ENCODE measurements at regions not wholly inside any gene's neighbourhood (a gene's known extent, or its start where the extent isn't known, plus 50 kb on each side); places are given as distances from the start of the nearest gene placed in this dataset.

DNA sequence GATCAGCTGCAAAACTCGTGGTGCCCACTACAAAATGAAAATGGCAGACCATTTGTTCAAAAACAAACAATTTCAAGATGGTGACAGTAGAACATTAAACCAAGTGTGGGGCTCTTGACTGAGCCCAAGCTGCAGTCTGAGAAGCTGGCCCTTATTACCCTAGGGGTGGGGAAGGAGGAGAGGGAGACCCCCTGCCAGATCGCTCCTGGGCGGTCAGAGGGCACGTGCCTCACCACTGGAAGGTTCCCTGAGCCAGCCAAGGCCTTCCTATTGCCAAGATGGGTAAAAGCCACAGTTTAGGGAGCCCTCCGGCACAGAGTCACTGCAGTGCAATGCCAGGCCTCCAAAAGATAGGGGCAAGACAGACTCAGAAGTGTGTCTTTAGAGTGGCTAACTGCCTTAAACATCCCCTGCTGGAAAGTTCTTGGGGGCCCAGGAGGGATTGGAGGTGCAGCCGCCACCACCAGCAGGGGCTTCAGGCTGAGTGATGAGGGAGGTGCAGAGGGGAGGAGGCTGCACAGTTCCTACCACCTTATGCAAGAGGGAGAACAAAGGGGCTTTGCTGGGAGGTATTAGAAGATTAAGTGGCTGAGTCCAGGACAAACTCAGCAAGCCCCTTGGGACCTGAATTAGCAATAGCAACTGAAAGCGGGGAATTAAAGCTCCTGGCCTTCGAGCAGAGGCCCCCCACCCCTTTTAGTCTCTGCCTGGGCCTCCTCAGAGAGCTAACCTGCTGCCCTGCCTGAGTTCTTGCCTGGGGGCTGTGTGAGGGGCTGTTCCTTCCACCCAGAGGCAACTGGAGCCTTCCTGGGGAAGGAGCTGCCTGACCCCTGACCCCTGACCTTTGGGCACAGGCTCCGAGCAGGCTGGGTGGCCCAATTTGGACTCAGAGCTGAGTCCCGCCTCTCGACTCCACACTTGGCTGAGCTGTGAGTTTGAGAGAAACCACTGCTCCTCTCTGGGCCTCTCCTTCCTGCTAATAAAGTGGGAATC, 88.4 kb downstream of the VEGFA start (continued):
- TF ChIP-seq, protein P1, sequence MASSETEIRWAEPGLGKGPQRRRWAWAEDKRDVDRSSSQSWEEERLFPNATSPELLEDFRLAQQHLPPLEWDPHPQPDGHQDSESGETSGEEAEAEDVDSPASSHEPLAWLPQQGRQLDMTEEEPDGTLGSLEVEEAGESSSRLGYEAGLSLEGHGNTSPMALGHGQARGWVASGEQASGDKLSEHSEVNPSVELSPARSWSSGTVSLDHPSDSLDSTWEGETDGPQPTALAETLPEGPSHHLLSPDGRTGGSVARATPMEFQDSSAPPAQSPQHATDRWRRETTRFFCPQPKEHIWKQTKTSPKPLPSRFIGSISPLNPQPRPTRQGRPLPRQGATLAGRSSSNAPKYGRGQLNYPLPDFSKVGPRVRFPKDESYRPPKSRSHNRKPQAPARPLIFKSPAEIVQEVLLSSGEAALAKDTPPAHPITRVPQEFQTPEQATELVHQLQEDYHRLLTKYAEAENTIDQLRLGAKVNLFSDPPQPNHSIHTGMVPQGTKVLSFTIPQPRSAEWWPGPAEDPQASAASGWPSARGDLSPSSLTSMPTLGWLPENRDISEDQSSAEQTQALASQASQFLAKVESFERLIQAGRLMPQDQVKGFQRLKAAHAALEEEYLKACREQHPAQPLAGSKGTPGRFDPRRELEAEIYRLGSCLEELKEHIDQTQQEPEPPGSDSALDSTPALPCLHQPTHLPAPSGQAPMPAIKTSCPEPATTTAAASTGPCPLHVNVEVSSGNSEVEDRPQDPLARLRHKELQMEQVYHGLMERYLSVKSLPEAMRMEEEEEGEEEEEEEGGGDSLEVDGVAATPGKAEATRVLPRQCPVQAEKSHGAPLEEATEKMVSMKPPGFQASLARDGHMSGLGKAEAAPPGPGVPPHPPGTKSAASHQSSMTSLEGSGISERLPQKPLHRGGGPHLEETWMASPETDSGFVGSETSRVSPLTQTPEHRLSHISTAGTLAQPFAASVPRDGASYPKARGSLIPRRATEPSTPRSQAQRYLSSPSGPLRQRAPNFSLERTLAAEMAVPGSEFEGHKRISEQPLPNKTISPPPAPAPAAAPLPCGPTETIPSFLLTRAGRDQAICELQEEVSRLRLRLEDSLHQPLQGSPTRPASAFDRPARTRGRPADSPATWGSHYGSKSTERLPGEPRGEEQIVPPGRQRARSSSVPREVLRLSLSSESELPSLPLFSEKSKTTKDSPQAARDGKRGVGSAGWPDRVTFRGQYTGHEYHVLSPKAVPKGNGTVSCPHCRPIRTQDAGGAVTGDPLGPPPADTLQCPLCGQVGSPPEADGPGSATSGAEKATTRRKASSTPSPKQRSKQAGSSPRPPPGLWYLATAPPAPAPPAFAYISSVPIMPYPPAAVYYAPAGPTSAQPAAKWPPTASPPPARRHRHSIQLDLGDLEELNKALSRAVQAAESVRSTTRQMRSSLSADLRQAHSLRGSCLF (CRISPR knock-in tag; IDR thresholded peaks at IDR 0.05; ENCODE audit: borderline replicate concordance): no peak
- TF ChIP-seq PHF21A (CRISPR knock-in tag; IDR thresholded peaks at IDR 0.05): 0 out of 2 replicates have a peak, but pooled peaks have one; percentile 15
- no peak for TF ChIP-seq SOX13 (IDR thresholded peaks at IDR 0.05)
- 0 out of 4 replicates have a peak, but pooled peaks of 1 of the 2 experiments have one; percentile 8 for TF ChIP-seq SOX13 (CRISPR knock-in tag; conservative IDR thresholded peaks at IDR 0.05 in 1 of 2, IDR thresholded peaks at IDR 0.05 in 1 of 2)
- no peak for TF ChIP-seq AKAP8 (CRISPR knock-in tag; IDR thresholded peaks at IDR 0.05)
- TF ChIP-seq, protein P2, sequence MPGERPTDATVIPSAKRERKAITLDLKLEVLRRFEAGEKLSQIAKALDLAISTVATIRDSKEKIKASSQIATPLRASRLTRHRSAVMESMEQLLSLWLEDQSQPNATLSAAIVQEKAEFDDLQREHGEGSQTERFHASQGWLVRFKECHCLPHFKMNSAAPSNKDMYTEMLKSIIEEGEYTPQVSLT (CRISPR knock-in tag; IDR thresholded peaks at IDR 0.05; ENCODE audit: borderline replicate concordance, low read depth): no peak
- TF ChIP-seq ZNF75D (CRISPR knock-in tag; IDR thresholded peaks at IDR 0.05; ENCODE audit: borderline replicate concordance): no peak
- TF ChIP-seq, protein P3, sequence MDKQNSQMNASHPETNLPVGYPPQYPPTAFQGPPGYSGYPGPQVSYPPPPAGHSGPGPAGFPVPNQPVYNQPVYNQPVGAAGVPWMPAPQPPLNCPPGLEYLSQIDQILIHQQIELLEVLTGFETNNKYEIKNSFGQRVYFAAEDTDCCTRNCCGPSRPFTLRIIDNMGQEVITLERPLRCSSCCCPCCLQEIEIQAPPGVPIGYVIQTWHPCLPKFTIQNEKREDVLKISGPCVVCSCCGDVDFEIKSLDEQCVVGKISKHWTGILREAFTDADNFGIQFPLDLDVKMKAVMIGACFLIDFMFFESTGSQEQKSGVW (CRISPR knock-in tag; IDR thresholded peaks at IDR 0.05; ENCODE audit: borderline replicate concordance): no peak
- TF ChIP-seq ZNF20 (CRISPR knock-in tag; IDR thresholded peaks at IDR 0.05): no peak
- no peak for TF ChIP-seq FOXC1 (CRISPR knock-in tag; IDR thresholded peaks at IDR 0.05; ENCODE audit: borderline replicate concordance)
- TF ChIP-seq, protein P4, sequence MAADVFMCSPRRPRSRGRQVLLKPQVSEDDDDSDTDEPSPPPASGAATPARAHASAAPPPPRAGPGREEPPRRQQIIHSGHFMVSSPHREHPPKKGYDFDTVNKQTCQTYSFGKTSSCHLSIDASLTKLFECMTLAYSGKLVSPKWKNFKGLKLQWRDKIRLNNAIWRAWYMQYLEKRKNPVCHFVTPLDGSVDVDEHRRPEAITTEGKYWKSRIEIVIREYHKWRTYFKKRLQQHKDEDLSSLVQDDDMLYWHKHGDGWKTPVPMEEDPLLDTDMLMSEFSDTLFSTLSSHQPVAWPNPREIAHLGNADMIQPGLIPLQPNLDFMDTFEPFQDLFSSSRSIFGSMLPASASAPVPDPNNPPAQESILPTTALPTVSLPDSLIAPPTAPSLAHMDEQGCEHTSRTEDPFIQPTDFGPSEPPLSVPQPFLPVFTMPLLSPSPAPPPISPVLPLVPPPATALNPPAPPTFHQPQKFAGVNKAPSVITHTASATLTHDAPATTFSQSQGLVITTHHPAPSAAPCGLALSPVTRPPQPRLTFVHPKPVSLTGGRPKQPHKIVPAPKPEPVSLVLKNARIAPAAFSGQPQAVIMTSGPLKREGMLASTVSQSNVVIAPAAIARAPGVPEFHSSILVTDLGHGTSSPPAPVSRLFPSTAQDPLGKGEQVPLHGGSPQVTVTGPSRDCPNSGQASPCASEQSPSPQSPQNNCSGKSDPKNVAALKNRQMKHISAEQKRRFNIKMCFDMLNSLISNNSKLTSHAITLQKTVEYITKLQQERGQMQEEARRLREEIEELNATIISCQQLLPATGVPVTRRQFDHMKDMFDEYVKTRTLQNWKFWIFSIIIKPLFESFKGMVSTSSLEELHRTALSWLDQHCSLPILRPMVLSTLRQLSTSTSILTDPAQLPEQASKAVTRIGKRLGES (CRISPR knock-in tag; IDR thresholded peaks at IDR 0.05; ENCODE audit: borderline replicate concordance): no peak
- TF ChIP-seq ZNF224 (CRISPR knock-in tag; IDR thresholded peaks at IDR 0.05): no peak
- TF ChIP-seq ZNF772 (CRISPR knock-in tag; IDR thresholded peaks at IDR 0.05): 0 out of 2 replicates have a peak, but pooled peaks have one; percentile 25
- TF ChIP-seq JUNB (CRISPR knock-in tag; IDR thresholded peaks at IDR 0.05; ENCODE audit: borderline replicate concordance): no peak
- no peak for TF ChIP-seq ZNF451 (CRISPR knock-in tag; IDR thresholded peaks at IDR 0.05)
- TF ChIP-seq NFKB2 (CRISPR knock-in tag; IDR thresholded peaks at IDR 0.05; ENCODE audit: borderline replicate concordance): peak; percentile 27; the same call in 1 of the 2 replicates
- TF ChIP-seq, protein P5, sequence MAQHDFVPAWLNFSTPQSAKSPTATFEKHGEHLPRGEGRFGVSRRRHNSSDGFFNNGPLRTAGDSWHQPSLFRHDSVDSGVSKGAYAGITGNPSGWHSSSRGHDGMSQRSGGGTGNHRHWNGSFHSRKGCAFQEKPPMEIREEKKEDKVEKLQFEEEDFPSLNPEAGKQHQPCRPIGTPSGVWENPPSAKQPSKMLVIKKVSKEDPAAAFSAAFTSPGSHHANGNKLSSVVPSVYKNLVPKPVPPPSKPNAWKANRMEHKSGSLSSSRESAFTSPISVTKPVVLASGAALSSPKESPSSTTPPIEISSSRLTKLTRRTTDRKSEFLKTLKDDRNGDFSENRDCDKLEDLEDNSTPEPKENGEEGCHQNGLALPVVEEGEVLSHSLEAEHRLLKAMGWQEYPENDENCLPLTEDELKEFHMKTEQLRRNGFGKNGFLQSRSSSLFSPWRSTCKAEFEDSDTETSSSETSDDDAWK (CRISPR knock-in tag; IDR thresholded peaks at IDR 0.05): no peak
